ENCODE measurements at regions not wholly inside any gene's neighbourhood (a gene's known extent, or its start where the extent isn't known, plus 50 kb on each side); places are given as distances from the start of the nearest gene placed in this dataset.

GRCh38 chr10:83140811-83141210 lies 998.5 kb upstream of the GHITM start:
- TF ChIP-seq, protein P1, sequence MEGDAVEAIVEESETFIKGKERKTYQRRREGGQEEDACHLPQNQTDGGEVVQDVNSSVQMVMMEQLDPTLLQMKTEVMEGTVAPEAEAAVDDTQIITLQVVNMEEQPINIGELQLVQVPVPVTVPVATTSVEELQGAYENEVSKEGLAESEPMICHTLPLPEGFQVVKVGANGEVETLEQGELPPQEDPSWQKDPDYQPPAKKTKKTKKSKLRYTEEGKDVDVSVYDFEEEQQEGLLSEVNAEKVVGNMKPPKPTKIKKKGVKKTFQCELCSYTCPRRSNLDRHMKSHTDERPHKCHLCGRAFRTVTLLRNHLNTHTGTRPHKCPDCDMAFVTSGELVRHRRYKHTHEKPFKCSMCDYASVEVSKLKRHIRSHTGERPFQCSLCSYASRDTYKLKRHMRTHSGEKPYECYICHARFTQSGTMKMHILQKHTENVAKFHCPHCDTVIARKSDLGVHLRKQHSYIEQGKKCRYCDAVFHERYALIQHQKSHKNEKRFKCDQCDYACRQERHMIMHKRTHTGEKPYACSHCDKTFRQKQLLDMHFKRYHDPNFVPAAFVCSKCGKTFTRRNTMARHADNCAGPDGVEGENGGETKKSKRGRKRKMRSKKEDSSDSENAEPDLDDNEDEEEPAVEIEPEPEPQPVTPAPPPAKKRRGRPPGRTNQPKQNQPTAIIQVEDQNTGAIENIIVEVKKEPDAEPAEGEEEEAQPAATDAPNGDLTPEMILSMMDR (IDR thresholded peaks at IDR 0.05; ENCODE audit: low read length), result no peak
- TF ChIP-seq EZH2 (optimal IDR thresholded peaks at IDR 0.05; ENCODE audit: low read depth, low read length) (no peak), EZH2phosphoT487 (IDR thresholded peaks at IDR 0.05; ENCODE audit: low read length) (no peak)
- no peaks in the 10 kb centered on the region for H3K79me2 ChIP-seq (ENCODE audit: low read length)
- H4K20me1 ChIP-seq (ENCODE audit: insufficient read depth, low read length), result no peaks in the 10 kb centered on the region
- no peaks in the 10 kb centered on the region for H3K9me2 ChIP-seq (replicated peaks; ENCODE audit: insufficient read depth, low read length)
- H3K9ac ChIP-seq (ENCODE audit: low read length), result no peak overlapping the region
- no peak for DNase-seq
- no peak overlapping the region for H3K27ac ChIP-seq (ENCODE audit: low read length)
- H3K27me3 ChIP-seq (replicated peaks; ENCODE audit: insufficient read depth, low read length), result no peaks in the 10 kb centered on the region
- no peak overlapping the region for H3K4me3 ChIP-seq (ENCODE audit: low read length)
- no peak overlapping the region for H2AFZ ChIP-seq (ENCODE audit: low read length)
- no peaks in the 10 kb centered on the region for H3K4me1 ChIP-seq (ENCODE audit: low read length)
- H3F3A ChIP-seq (ENCODE audit: insufficient read depth, low read length), result no peaks in the 10 kb centered on the region
- H3K36me3 ChIP-seq (replicated peaks; ENCODE audit: insufficient read depth, low read length), result no peaks in the 10 kb centered on the region
- no peaks in the 10 kb centered on the region for H3K9me3 ChIP-seq (replicated peaks; ENCODE audit: insufficient read depth, low read length)
- no peak overlapping the region for H3K4me2 ChIP-seq (ENCODE audit: low read depth, low read length)

- Histone ChIP-seq H3K4me1 (ENCODE audit: low read length) (no peaks in the 10 kb centered on the region), H3K4me3 (ENCODE audit: low read length) (no peak overlapping the region), H3K9ac (ENCODE audit: low read length) (no peak overlapping the region), H3K9me3 (replicated peaks; ENCODE audit: insufficient read depth, low read length) (no peaks in the 10 kb centered on the region), H3K36me3 (replicated peaks; ENCODE audit: insufficient read depth, low read length) (no peaks in the 10 kb centered on the region), H3K27me3 (replicated peaks; ENCODE audit: insufficient read depth, low read length) (no peaks in the 10 kb centered on the region), H3K79me2 (ENCODE audit: low read length) (no peaks in the 10 kb centered on the region), H3K27ac (ENCODE audit: low read length) (no peak overlapping the region), H3F3A (ENCODE audit: insufficient read depth, low read length) (no peaks in the 10 kb centered on the region), H2AFZ (ENCODE audit: low read length) (no peak overlapping the region), H3K4me2 (ENCODE audit: low read depth, low read length) (no peak overlapping the region), H4K20me1 (ENCODE audit: insufficient read depth, low read length) (no peaks in the 10 kb centered on the region), H3K9me2 (replicated peaks; ENCODE audit: insufficient read depth, low read length) (no peaks in the 10 kb centered on the region)
- no peak for DNase-seq
- TF ChIP-seq EZH2phosphoT487 (IDR thresholded peaks at IDR 0.05; ENCODE audit: low read length), result no peak
Observed at GRCh38 chr10:83142074-83142563, 997.2 kb upstream of the GHITM start.

DNA sequence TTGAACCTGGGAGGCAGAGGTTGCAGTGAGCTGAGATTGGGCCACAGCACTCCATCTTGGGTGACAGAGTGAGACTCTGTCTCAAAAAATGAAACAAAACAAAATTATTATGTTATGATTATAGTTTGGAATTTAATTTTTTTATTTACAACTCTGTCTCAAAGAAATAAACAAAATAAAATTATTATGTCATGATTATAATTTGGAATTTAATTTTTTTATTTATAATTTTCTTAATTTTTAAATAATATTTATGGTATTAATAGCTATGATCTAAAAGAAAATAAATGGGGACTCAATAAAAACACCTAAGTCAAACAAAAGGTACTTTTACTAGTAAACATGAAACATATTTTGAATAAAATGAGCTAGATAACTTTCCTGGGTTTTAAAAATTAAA lies 994.8 kb upstream of the GHITM start:
- Histone ChIP-seq H3K4me3 (ENCODE audit: low read length) (no peak overlapping the region), H3K9me2 (replicated peaks; ENCODE audit: insufficient read depth, low read length) (no peaks in the 10 kb centered on the region), H3K36me3 (replicated peaks; ENCODE audit: insufficient read depth, low read length) (no peaks in the 10 kb centered on the region), H3K9me3 (replicated peaks; ENCODE audit: insufficient read depth, low read length) (no peaks in the 10 kb centered on the region), H3F3A (ENCODE audit: insufficient read depth, low read length) (no peaks in the 10 kb centered on the region), H3K4me2 (ENCODE audit: low read depth, low read length) (no peak overlapping the region), H3K4me1 (ENCODE audit: low read length) (no peaks in the 10 kb centered on the region), H3K79me2 (ENCODE audit: low read length) (no peaks in the 10 kb centered on the region), H3K9ac (ENCODE audit: low read length) (no peak overlapping the region), H3K27me3 (replicated peaks; ENCODE audit: insufficient read depth, low read length) (no peaks in the 10 kb centered on the region), H3K27ac (ENCODE audit: low read length) (no peak overlapping the region), H4K20me1 (ENCODE audit: insufficient read depth, low read length) (no peaks in the 10 kb centered on the region), H2AFZ (ENCODE audit: low read length) (no peak overlapping the region)
- TF ChIP-seq EZH2phosphoT487 (IDR thresholded peaks at IDR 0.05; ENCODE audit: low read length), result no peak
- TF ChIP-seq, protein P1 (IDR thresholded peaks at IDR 0.05; ENCODE audit: low read length), result no peak
- no peak for TF ChIP-seq EZH2 (optimal IDR thresholded peaks at IDR 0.05; ENCODE audit: low read depth, low read length)
- DNase-seq, result no peak

DNA sequence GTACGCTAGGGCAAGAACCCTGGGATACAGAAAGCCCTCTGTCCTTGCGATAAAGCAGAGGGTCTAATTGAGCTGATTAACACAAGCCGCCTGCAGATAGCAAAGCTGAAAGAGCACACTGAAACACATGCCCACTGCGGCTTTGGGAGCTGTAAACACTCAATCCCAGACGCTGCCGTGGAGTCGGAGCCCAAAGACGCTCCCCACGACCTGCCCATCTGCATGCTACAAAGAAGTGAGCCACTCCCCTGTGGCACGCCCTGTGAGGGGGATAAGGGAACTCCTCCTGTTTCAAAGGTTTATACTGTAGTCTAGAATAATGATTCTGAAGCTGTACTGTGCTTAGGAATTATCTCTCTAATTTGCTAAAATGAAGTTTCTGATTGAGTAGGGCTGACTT lies 985.6 kb upstream of the GHITM start:
- H4K20me1 ChIP-seq (ENCODE audit: insufficient read depth, low read length), result no peaks in the 10 kb centered on the region
- no peaks in the 10 kb centered on the region for H3K36me3 ChIP-seq (replicated peaks; ENCODE audit: insufficient read depth, low read length)
- H3K4me3 ChIP-seq (ENCODE audit: low read length), result no peak overlapping the region
- H3K9me2 ChIP-seq (replicated peaks; ENCODE audit: insufficient read depth, low read length), result no peaks in the 10 kb centered on the region
- H3K79me2 ChIP-seq (ENCODE audit: low read length), result no peaks in the 10 kb centered on the region
- TF ChIP-seq, protein P1 (IDR thresholded peaks at IDR 0.05; ENCODE audit: low read length), result no peak
- no peak for TF ChIP-seq EZH2phosphoT487 (IDR thresholded peaks at IDR 0.05; ENCODE audit: low read length)
- no peak for TF ChIP-seq EZH2 (optimal IDR thresholded peaks at IDR 0.05; ENCODE audit: low read depth, low read length)
- H3K4me1 ChIP-seq (ENCODE audit: low read length), result no peaks in the 10 kb centered on the region
- H3K9me3 ChIP-seq (replicated peaks; ENCODE audit: insufficient read depth, low read length), result no peaks in the 10 kb centered on the region
- no peaks in the 10 kb centered on the region for H3F3A ChIP-seq (ENCODE audit: insufficient read depth, low read length)
- H3K27me3 ChIP-seq (replicated peaks; ENCODE audit: insufficient read depth, low read length), result no peaks in the 10 kb centered on the region
- no peak overlapping the region for H3K4me2 ChIP-seq (ENCODE audit: low read depth, low read length)
- H3K9ac ChIP-seq (ENCODE audit: low read length), result no peak overlapping the region
- H3K27ac ChIP-seq (ENCODE audit: low read length), result no peak overlapping the region
- DNase-seq, result no peak
- no peak overlapping the region for H2AFZ ChIP-seq (ENCODE audit: low read length)

Measured in MM.1S (cell line).